ENCODE measurements at regions not wholly inside any gene's neighbourhood (a gene's known extent, or its start where the extent isn't known, plus 50 kb on each side); places are given as distances from the start of the nearest gene placed in this dataset.
"Not testable (repeated sequence)": the region's sequence is repeated elsewhere in the genome, so short reads cannot be mapped to it uniquely, and the experiment has no call there.

DNA sequence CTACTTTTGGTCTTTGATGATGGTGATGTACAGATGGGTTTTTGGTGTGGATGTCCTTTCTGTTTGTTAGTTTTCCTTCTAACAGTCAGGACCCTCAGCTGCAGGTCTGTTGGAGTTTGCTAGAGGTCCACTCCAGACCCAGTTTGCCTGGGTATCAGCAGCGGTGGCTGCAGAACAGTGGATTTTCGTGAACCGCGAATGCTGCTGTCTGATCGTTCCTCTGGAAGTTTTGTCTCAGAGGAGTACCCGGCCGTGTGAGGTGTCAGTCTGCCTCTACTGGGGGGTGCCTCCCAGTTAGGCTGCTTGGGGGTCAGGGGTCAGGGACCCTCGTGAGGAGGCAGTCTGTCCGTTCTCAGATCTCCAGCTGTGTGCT, 56.6 kb upstream of the TNFAIP8 start:
- DNase-seq: not testable (repeated sequence)

DNA sequence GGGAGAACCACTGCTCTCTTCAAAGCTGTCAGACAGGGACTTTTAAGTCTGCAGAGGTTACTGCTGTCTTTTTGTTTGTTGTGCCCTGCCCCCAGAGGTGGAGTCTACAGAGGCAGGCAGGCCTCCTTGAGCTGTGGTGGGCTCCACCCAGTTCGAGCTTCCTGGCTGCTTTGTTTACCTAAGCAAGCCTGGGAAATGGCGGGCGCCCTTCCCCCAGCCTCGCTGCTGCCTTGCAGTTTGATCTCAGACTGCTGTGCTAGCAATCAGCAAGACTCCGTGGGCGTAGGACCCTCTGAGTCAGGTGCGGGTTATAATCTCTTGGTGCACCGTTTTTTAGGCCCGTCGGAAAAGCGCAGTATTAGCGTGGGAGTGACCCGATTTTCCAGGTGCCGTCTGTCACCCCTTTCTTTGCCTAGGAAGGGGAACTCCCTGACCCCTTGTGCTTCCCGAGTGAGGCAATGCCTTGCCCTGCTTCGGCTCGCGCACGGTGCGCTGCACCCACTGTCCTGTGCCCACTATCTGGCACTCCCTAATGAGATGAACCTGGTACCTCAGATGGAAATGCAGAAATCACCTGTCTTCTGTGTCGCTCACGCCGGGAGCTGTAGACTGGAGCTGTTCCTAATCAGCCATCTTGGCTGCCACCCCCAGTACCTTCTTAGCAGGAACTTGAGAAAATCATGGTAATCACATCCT, 56.1 kb upstream of the TNFAIP8 start:
- DNase-seq: peak; percentile 92

DNA sequence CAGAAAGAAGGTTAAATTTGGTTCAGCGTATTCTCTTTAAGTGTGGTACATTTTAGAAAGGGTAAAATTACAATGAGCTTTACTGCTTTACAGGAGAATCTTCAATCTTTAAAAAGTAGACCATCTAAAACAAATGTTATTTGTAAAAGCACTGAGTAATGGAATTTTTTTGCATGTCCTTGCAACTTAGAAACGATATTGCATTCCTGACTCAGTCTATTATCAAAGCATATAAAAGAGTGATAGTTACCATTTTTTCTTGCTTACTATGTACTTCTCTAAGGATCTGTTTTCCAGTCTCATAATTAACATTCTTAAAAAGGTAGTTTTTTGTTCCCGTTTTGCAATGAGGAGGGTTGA, 55.5 kb upstream of the TNFAIP8 start:
- no peak for DNase-seq

DNA sequence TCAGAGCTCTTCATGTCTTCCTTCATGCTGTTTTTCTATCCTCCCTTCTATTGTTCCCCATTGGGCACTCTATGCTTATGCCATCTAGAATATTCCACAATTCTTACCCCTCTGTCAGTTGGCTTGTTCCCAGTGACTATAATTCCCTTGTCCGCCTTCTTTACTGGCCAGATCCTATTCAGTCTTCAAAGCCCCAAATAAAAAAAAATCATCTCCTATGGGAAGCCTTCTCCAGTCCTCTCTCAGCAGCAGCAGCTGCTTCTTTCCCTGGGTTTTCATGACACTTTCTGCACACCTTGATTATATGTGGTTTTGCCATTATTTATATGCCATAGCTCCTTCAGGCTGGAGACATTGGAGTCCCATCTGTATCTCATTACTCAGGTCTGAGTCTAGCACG, 54.6 kb upstream of the TNFAIP8 start:
- no peak for DNase-seq

GRCh38 chr5:119301906-119302305, 53.9 kb upstream of the TNFAIP8 start:
- DNase-seq: no peak

- DNase-seq: no peak
Observed at GRCh38 chr5:119302449-119302848, 53.4 kb upstream of the TNFAIP8 start.

- DNase-seq: no peak
Observed at GRCh38 chr5:119302916-119303897, 52.6 kb upstream of the TNFAIP8 start.

GRCh38 chr5:119304439-119305211, 51.2 kb upstream of the TNFAIP8 start:
- no peak for DNase-seq

All from stimulated activated CD4-positive, alpha-beta T cell treated with anti-CD3 and anti-CD28 coated beads, Interleukin-4, amount 100 ng/mL, for 1 hour (primary cell).